ENCODE measurements at regions not wholly inside any gene's neighbourhood (a gene's known extent, or its start where the extent isn't known, plus 50 kb on each side); places are given as distances from the start of the nearest gene placed in this dataset.

- TF ChIP-seq ZBTB33 (IDR thresholded peaks at IDR 0.05) (no peak), TAF1 (conservative IDR thresholded peaks at IDR 0.05) (no peak), FOXA1 (IDR thresholded peaks at IDR 0.05) (no peak), RXRA (IDR thresholded peaks at IDR 0.05) (no peak)
These were observed 124.5 kb downstream of the ARSF start (continued) for GRCh38 chrX:3165808-3166207.
